ENCODE measurements at regions not wholly inside any gene's neighbourhood (a gene's known extent, or its start where the extent isn't known, plus 50 kb on each side); places are given as distances from the start of the nearest gene placed in this dataset.

GRCh38 chr4:113849771-113850170 is 88.2 kb upstream of the CAMK2D start:
- Mint-ChIP-seq H3K4me1 (ENCODE audit: low read depth) (peaks cover 2% of the 10 kb centered on the region), H3K36me3 (ENCODE audit: low read depth) (no peaks in the 10 kb centered on the region), H3K27ac (no peak overlapping the region), H3K27me3 (no peaks in the 10 kb centered on the region), H3K9me3 (no peaks in the 10 kb centered on the region), H3K4me3 (no peak overlapping the region)
- no peak for DNase-seq

DNA sequence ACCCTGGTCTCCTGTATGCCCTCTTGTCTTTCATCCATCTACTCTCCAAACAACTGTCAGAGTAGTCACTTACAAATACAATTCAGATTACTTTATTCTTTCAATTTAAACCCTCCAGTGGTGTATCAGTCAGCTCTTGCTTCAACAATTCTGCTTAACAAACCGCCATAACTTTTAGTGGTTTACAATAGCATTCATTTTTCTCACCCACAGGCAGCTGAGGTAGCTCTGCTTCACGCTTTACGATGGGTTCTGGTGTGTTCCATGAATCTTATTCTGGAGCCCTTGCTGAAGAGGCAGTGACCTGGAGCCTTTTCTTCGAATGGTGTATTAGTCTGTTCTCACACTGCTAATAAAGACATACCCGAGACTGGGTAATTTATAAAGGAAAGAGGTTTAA is 86.2 kb upstream of the CAMK2D start:
- no peaks in the 10 kb centered on the region for H3K27me3 Mint-ChIP-seq

DNA sequence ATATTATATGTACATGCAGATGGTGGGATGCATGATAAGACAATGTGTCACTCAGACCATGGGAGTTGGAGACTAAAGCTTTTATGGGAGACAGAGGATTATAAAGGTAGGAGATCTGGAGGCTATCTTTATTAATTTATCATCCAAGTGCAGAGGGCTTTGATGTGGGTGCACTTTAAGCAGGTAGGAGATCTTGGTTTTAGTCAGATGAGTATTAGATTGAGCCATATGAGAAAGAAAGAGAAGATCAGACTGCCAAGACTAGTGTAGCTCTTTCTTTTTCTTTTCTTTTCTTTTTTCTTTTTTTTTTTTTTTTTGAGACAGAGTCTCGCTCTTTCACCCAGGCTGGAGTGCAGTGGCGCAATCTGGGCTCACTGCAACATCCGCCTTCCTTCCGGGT is 84.9 kb upstream of the CAMK2D start:
- no peaks in the 10 kb centered on the region for H3K9me3 Mint-ChIP-seq
- H3K27me3 Mint-ChIP-seq: no peaks in the 10 kb centered on the region
- DNase-seq: no peak
- no peak overlapping the region for H3K27ac Mint-ChIP-seq
- no peak overlapping the region for H3K4me3 Mint-ChIP-seq
- peaks cover 2% of the 10 kb centered on the region for H3K4me1 Mint-ChIP-seq (ENCODE audit: low read depth)
- H3K36me3 Mint-ChIP-seq (ENCODE audit: low read depth): no peaks in the 10 kb centered on the region

More for the DNA sequence above, 86.2 kb upstream of the CAMK2D start:
- H3K4me3 Mint-ChIP-seq: no peak overlapping the region
- H3K36me3 Mint-ChIP-seq (ENCODE audit: low read depth): no peaks in the 10 kb centered on the region
- no peak for DNase-seq
- no peak overlapping the region for H3K27ac Mint-ChIP-seq
- H3K9me3 Mint-ChIP-seq: no peaks in the 10 kb centered on the region
- H3K4me1 Mint-ChIP-seq (ENCODE audit: low read depth): peaks cover 2% of the 10 kb centered on the region

- Mint-ChIP-seq H3K36me3 (ENCODE audit: low read depth) (no peaks in the 10 kb centered on the region), H3K4me1 (ENCODE audit: low read depth) (peaks cover 2% of the 10 kb centered on the region), H3K27me3 (no peaks in the 10 kb centered on the region), H3K9me3 (no peaks in the 10 kb centered on the region), H3K4me3 (no peak overlapping the region), H3K27ac (no peak overlapping the region)
- no peak for DNase-seq
These were observed 83.6 kb upstream of the CAMK2D start for GRCh38 chr4:113845138-113845537.

DNA sequence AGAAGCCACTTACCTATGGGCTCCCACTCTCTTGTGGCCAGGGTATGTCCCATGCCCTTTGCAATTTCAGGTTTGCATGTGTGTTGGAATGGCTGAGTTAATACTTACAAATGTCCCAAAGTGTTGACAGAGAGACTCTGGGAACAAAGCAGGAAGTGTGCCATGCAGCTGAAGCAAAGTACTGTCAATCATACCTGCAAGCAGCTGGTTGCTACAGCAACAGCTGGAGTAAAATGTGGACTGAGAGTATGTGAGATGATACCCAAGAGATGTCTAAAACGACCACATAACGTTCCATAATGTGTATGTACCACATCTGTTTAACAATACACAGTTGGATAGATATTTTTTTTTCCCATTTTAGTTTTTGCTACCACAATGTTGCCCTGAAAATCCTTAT is 82.8 kb upstream of the CAMK2D start:
- no peaks in the 10 kb centered on the region for H3K27me3 Mint-ChIP-seq

GRCh38 chr4:113840861-113841260 is 79.3 kb upstream of the CAMK2D start:
- no peaks in the 10 kb centered on the region for H3K27me3 Mint-ChIP-seq
- no peaks in the 10 kb centered on the region for H3K36me3 Mint-ChIP-seq (ENCODE audit: low read depth)
- no peak overlapping the region for H3K27ac Mint-ChIP-seq
- DNase-seq: no peak
- H3K4me1 Mint-ChIP-seq (ENCODE audit: low read depth): peaks cover 7% of the 10 kb centered on the region
- no peak overlapping the region for H3K4me3 Mint-ChIP-seq
- H3K9me3 Mint-ChIP-seq: no peaks in the 10 kb centered on the region

More for the DNA sequence above, 82.8 kb upstream of the CAMK2D start:
- Mint-ChIP-seq H3K27ac (no peak overlapping the region), H3K9me3 (no peaks in the 10 kb centered on the region), H3K4me3 (no peak overlapping the region), H3K4me1 (ENCODE audit: low read depth) (peaks cover 2% of the 10 kb centered on the region), H3K36me3 (ENCODE audit: low read depth) (no peaks in the 10 kb centered on the region)
- no peak for DNase-seq

GRCh38 chr4:113838460-113838859 is 76.9 kb upstream of the CAMK2D start:
- H3K27ac Mint-ChIP-seq: no peak overlapping the region
- no peaks in the 10 kb centered on the region for H3K36me3 Mint-ChIP-seq (ENCODE audit: low read depth)
- H3K4me1 Mint-ChIP-seq (ENCODE audit: low read depth): peaks cover 7% of the 10 kb centered on the region
- no peak for DNase-seq
- H3K4me3 Mint-ChIP-seq: no peak overlapping the region
- H3K9me3 Mint-ChIP-seq: no peaks in the 10 kb centered on the region
- H3K27me3 Mint-ChIP-seq: no peaks in the 10 kb centered on the region

- no peaks in the 10 kb centered on the region for H3K9me3 Mint-ChIP-seq
- DNase-seq: no peak
- no peaks in the 10 kb centered on the region for H3K36me3 Mint-ChIP-seq (ENCODE audit: low read depth)
- no peaks in the 10 kb centered on the region for H3K27me3 Mint-ChIP-seq
- peaks cover 9% of the 10 kb centered on the region for H3K4me1 Mint-ChIP-seq (ENCODE audit: low read depth)
- no peak overlapping the region for H3K27ac Mint-ChIP-seq
- no peak overlapping the region for H3K4me3 Mint-ChIP-seq
These were observed 75.9 kb upstream of the CAMK2D start for GRCh38 chr4:113837397-113837796.

- Mint-ChIP-seq H3K36me3 (ENCODE audit: low read depth) (no peaks in the 10 kb centered on the region), H3K27ac (no peak overlapping the region), H3K4me1 (ENCODE audit: low read depth) (peaks cover 13% of the 10 kb centered on the region), H3K9me3 (no peaks in the 10 kb centered on the region), H3K27me3 (no peaks in the 10 kb centered on the region), H3K4me3 (no peak overlapping the region)
- no peak for DNase-seq
These were observed 73.5 kb upstream of the CAMK2D start for GRCh38 chr4:113835005-113835404.

- no peak overlapping the region for H3K4me3 Mint-ChIP-seq
- no peaks in the 10 kb centered on the region for H3K9me3 Mint-ChIP-seq
- no peak for DNase-seq
- no peaks in the 10 kb centered on the region for H3K27me3 Mint-ChIP-seq
- peaks cover 13% of the 10 kb centered on the region for H3K4me1 Mint-ChIP-seq (ENCODE audit: low read depth)
- H3K36me3 Mint-ChIP-seq (ENCODE audit: low read depth): no peaks in the 10 kb centered on the region
- H3K27ac Mint-ChIP-seq: no peak overlapping the region
These were observed 72.8 kb upstream of the CAMK2D start for GRCh38 chr4:113834298-113834697.

DNA sequence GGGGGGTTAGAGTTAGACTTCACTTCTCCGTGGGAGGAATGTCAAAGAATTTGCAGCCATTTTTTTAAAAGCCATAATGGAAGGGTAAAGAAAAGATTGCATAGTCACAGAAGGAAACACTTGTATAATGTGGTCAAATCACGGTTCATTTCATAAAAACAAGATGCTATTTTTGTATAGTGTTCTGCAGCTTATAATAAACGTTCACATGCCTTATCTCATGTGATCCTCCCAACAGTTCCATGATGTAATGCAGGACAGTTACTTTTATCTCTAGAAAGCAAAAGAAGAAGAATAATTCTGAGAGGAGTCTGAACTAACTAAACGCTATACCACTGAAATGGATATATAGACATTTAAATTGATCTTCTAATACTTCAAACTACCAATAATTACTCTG is 71.3 kb upstream of the CAMK2D start:
- Mint-ChIP-seq H3K4me1 (ENCODE audit: low read depth) (peaks cover 14% of the 10 kb centered on the region), H3K4me3 (no peak overlapping the region), H3K27ac (no peak overlapping the region), H3K9me3 (no peaks in the 10 kb centered on the region), H3K36me3 (ENCODE audit: low read depth) (no peaks in the 10 kb centered on the region), H3K27me3 (no peaks in the 10 kb centered on the region)
- DNase-seq: no peak

GRCh38 chr4:113831457-113831856 is 69.9 kb upstream of the CAMK2D start:
- Mint-ChIP-seq H3K27ac (no peak overlapping the region), H3K4me3 (no peak overlapping the region), H3K36me3 (ENCODE audit: low read depth) (no peaks in the 10 kb centered on the region), H3K27me3 (no peaks in the 10 kb centered on the region), H3K9me3 (no peaks in the 10 kb centered on the region), H3K4me1 (ENCODE audit: low read depth) (peaks cover 14% of the 10 kb centered on the region)
- no peak for DNase-seq

- Mint-ChIP-seq H3K4me1 (ENCODE audit: low read depth) (peaks cover 39% of the 10 kb centered on the region), H3K36me3 (ENCODE audit: low read depth) (no peaks in the 10 kb centered on the region), H3K27me3 (no peaks in the 10 kb centered on the region), H3K27ac (no peak overlapping the region), H3K9me3 (no peaks in the 10 kb centered on the region), H3K4me3 (no peak overlapping the region)
- no peak for DNase-seq
These were observed 67.2 kb upstream of the CAMK2D start for GRCh38 chr4:113828702-113829101.

GRCh38 chr4:113827285-113827684 is 65.7 kb upstream of the CAMK2D start:
- Mint-ChIP-seq H3K36me3 (ENCODE audit: low read depth) (no peaks in the 10 kb centered on the region), H3K27me3 (no peaks in the 10 kb centered on the region), H3K27ac (no peak overlapping the region), H3K4me3 (no peak overlapping the region), H3K9me3 (no peaks in the 10 kb centered on the region), H3K4me1 (ENCODE audit: low read depth) (peaks cover 51% of the 10 kb centered on the region)
- DNase-seq: no peak

DNA sequence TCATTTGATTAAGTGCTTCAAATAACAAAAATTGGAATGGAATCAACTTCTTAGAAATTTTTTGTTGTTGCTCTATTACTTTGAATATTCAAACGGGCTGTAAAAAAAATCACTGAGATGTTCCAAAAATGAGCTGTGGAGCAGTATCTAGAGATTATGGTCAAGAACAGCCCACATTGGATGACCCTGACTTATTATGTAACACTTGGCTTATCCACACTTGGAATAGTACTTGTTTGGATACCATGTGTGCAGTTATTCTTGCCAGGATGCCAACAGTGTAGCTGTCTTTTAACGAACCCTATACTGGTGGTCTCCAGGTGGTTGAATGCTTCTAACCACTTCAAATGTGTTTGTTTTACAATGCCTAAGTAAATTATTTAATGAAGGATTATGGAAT is 64.9 kb upstream of the CAMK2D start:
- Mint-ChIP-seq H3K27me3 (no peaks in the 10 kb centered on the region), H3K36me3 (ENCODE audit: low read depth) (no peaks in the 10 kb centered on the region), H3K27ac (no peak overlapping the region), H3K4me3 (no peak overlapping the region), H3K4me1 (ENCODE audit: low read depth) (peaks cover 57% of the 10 kb centered on the region), H3K9me3 (no peaks in the 10 kb centered on the region)
- no peak for DNase-seq

DNA sequence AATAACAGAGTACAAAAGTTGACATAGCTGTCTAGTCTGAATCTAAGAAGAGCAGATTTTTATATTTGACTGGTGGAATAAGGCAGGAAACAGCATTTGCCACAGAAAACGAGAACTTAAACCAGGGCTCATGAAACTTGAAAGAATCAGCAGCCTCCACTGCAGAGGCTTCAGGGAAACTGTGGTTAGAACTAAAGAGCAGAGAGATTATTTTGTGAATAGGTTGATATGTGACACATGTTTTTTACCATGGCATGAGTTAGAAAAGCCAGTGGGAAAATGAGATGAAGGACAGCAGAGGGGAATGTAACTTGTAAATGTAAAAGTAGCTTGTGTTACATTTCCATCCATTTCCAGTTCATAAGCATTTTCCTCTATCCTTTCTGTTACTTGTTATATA is 63.7 kb upstream of the CAMK2D start:
- Mint-ChIP-seq H3K4me1 (ENCODE audit: low read depth) (peaks cover 58% of the 10 kb centered on the region), H3K9me3 (no peaks in the 10 kb centered on the region), H3K27me3 (no peaks in the 10 kb centered on the region), H3K27ac (peak overlapping the region; percentile 70), H3K36me3 (ENCODE audit: low read depth) (no peaks in the 10 kb centered on the region), H3K4me3 (no peak overlapping the region)
- no peak for DNase-seq

All from activated T-cell treated with anti-CD3 and anti-CD28 coated beads, Interleukin-2, amount 50 U/mL, for 24 hours (primary cell).